NB4 (cell line): ENCODE measurements at regions not wholly inside any gene's neighbourhood (a gene's known extent, or its start where the extent isn't known, plus 50 kb on each side); places are given as distances from the start of the nearest gene placed in this dataset.

ENCODE experiments used
- POLR2A ChIP-seq: IDR thresholded peaks from 2 replicates; pipeline ENCODE4 v1.6.1; 2011; ENCODE audit warnings: mild to moderate bottlenecking; ENCODE audit not compliant: insufficient read length; ENCODE audit errors: extremely low read depth
- TF ChIP-seq, protein P1 (sequence below): IDR thresholded peaks from one replicate; pipeline ENCODE4 v1.5.1; 2012; ENCODE audit warnings: low read depth, low read length

GRCh38 chr1:194929357-194929756 is 1678.9 kb downstream of the KCNT2 start:
- TF ChIP-seq, protein P1, sequence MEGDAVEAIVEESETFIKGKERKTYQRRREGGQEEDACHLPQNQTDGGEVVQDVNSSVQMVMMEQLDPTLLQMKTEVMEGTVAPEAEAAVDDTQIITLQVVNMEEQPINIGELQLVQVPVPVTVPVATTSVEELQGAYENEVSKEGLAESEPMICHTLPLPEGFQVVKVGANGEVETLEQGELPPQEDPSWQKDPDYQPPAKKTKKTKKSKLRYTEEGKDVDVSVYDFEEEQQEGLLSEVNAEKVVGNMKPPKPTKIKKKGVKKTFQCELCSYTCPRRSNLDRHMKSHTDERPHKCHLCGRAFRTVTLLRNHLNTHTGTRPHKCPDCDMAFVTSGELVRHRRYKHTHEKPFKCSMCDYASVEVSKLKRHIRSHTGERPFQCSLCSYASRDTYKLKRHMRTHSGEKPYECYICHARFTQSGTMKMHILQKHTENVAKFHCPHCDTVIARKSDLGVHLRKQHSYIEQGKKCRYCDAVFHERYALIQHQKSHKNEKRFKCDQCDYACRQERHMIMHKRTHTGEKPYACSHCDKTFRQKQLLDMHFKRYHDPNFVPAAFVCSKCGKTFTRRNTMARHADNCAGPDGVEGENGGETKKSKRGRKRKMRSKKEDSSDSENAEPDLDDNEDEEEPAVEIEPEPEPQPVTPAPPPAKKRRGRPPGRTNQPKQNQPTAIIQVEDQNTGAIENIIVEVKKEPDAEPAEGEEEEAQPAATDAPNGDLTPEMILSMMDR, result no peak
- no peak for TF ChIP-seq POLR2A
